K562 (cell line): ENCODE measurements at regions not wholly inside any gene's neighbourhood (a gene's known extent, or its start where the extent isn't known, plus 50 kb on each side); places are given as distances from the start of the nearest gene placed in this dataset.

Experiments used
- BDP1 ChIP-seq: IDR thresholded peaks from 3 replicates; pipeline ENCODE4 v1.6.1; 2011; ENCODE audit not compliant: insufficient read length, insufficient read depth
- CBX3 ChIP-seq, 2 experiments: IDR thresholded peaks; 1 replicate in 1 of 2; 2 replicates in 1 of 2; pipeline ENCODE4 v1.6.1; 2012; ENCODE audit warnings: inconsistent platforms in 2 of 2, low read length in 2 of 2, borderline replicate concordance in 1 of 2, control low read depth in 1 of 2
- EHMT2 ChIP-seq: fragments of 450-650 bp; IDR thresholded peaks from 2 replicates; pipeline ENCODE4 v1.6.1; 2018; ENCODE audit warnings: antibody characterized with exemption
- HES1 ChIP-seq: fragments of 450-650 bp; IDR thresholded peaks from 2 replicates; pipeline ENCODE4 v1.6.1; 2016; ENCODE audit warnings: low read depth, mild to moderate bottlenecking, moderate library complexity
- IFI16 ChIP-seq: fragments of 250-450 bp; sonication (Bioruptor Pico); IDR thresholded peaks from 2 replicates; pipeline ENCODE4 v2.1.2; 2022; ENCODE audit warnings: mild to moderate bottlenecking, inconsistent platforms
- NBN ChIP-seq: fragments of 450-650 bp; IDR thresholded peaks from 2 replicates; pipeline ENCODE4 v1.6.1; 2016; ENCODE audit warnings: low read depth, mild to moderate bottlenecking

GRCh38 chr9:118306801-118307200, 602.6 kb downstream of the TLR4 start:
- TF ChIP-seq NBN: no peak
- no peak for TF ChIP-seq CBX3 (IDR thresholded peaks at IDR 0.05; ENCODE audit: borderline replicate concordance in 1 of 2, low read length in 2 of 2)
- TF ChIP-seq HES1: no peak
- TF ChIP-seq BDP1: no peak
- TF ChIP-seq EHMT2: no peak
- no peak for TF ChIP-seq IFI16 (CRISPR knock-in tag)
